DOHH2 (cell line): ENCODE measurements at regions not wholly inside any gene's neighbourhood (a gene's known extent, or its start where the extent isn't known, plus 50 kb on each side); places are given as distances from the start of the nearest gene placed in this dataset.

Source experiments
- CTCF ChIP-seq: fragments of 200-600 bp; sonication (generic); IDR thresholded peaks from one replicate; pipeline ENCODE4 v1.5.1; 2014; ENCODE audit warnings: antibody characterized with exemption, mild to moderate bottlenecking, low read depth, low read length; ENCODE audit not compliant: poor library complexity, severe bottlenecking
- EZH2phosphoT487 ChIP-seq: fragments of 200-600 bp; sonication (generic); IDR thresholded peaks from 2 replicates; pipeline ENCODE4 v1.6.1; 2017; ENCODE audit warnings: borderline replicate concordance, mild to moderate bottlenecking, antibody characterized with exemption, low read length, moderate library complexity, mixed read lengths

GRCh38 chr9:124198331-124198730, 59.4 kb upstream of the NEK6 start:
- TF ChIP-seq CTCF (no peak), EZH2phosphoT487 (no peak)
